Gastroesophageal sphincter (tissue), 3 donors: ENCODE measurements at regions not wholly inside any gene's neighbourhood (a gene's known extent, or its start where the extent isn't known, plus 50 kb on each side); places are given as distances from the start of the nearest gene placed in this dataset.

ENCODE experiments used
- CTCF ChIP-seq, 4 experiments: fragments of 200-600 bp in 2 of 4; fragments of 450-650 bp in 2 of 4; sonication (generic) in 1 of 4; IDR thresholded peaks; one replicate each; pipeline ENCODE4 v1.5.1; 2017 to 2019; ENCODE audit warnings: antibody characterized with exemption in 4 of 4, mild to moderate bottlenecking in 2 of 4, moderate library complexity in 2 of 4
- POLR2AphosphoS5 ChIP-seq: sonication (generic); formaldehyde crosslinking; IDR thresholded peaks from one replicate; pipeline ENCODE4 v1.6.1; 2017; ENCODE audit warnings: antibody characterized with exemption

GRCh38 chr14:40652089-40652691 is 954.5 kb upstream of the LRFN5 start:
- TF ChIP-seq POLR2AphosphoS5 (no peak), CTCF (IDR thresholded peaks at IDR 0.05) (no peak)
